ENCODE measurements at regions not wholly inside any gene's neighbourhood (a gene's known extent, or its start where the extent isn't known, plus 50 kb on each side); places are given as distances from the start of the nearest gene placed in this dataset.

DNA sequence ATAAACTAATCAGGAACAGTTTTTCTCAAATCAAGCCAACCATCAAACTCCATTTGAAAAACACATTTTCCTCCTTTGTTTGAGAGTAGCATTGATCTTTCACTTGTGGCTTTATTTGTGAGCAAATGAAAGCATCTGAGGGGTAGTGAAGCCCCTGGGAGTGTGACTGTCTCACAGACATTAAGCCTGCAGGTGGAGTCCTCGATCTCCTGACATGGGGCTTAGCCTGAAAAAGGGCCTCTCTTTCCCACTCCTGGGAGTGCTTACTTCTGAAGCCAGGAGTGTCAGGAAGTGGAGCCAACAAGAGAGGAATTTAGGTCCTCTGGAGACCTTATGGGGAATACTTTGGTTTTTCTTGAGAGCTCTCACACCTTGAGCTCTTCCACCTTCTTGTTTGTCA lies 158.2 kb upstream of the SFRP2 start:
- Histone ChIP-seq H3K9ac (ENCODE audit: insufficient read depth, low read length) (no peak overlapping the region), H3K4me2 (ENCODE audit: extremely low read depth, insufficient read depth, low read length) (no peak overlapping the region), H3K27me3 (ENCODE audit: control insufficient read depth, insufficient read depth, low read length) (no peaks in the 10 kb centered on the region), H2AFZ (ENCODE audit: low read length) (no peak overlapping the region), H3K27ac (ENCODE audit: insufficient read depth, low read length) (no peak overlapping the region), H4K20me1 (ENCODE audit: control insufficient read depth, extremely low read depth, insufficient read depth, low read length) (no peaks in the 10 kb centered on the region), H3K4me3 (replicated peaks in 1 of 4; ENCODE audit: control extremely low read depth in 1 of 4, insufficient read depth in 1 of 4, low read depth in 3 of 4, low read length in 4 of 4) (no peak overlapping the region), H3K36me3 (ENCODE audit: control insufficient read depth, insufficient read depth, low read length) (no peaks in the 10 kb centered on the region), H3K4me1 (ENCODE audit: control insufficient read depth, extremely low read depth, insufficient read depth, low read length) (no peaks in the 10 kb centered on the region), H3K9me3 (ENCODE audit: control insufficient read depth, insufficient read depth, low read depth, low read length) (no peaks in the 10 kb centered on the region), H3K79me2 (ENCODE audit: control insufficient read depth, insufficient read depth, low read length) (no peaks in the 10 kb centered on the region)
- no peak for TF ChIP-seq EZH2 (IDR thresholded peaks at IDR 0.05; ENCODE audit: low read length, missing control alignments)
- TF ChIP-seq, protein P1, sequence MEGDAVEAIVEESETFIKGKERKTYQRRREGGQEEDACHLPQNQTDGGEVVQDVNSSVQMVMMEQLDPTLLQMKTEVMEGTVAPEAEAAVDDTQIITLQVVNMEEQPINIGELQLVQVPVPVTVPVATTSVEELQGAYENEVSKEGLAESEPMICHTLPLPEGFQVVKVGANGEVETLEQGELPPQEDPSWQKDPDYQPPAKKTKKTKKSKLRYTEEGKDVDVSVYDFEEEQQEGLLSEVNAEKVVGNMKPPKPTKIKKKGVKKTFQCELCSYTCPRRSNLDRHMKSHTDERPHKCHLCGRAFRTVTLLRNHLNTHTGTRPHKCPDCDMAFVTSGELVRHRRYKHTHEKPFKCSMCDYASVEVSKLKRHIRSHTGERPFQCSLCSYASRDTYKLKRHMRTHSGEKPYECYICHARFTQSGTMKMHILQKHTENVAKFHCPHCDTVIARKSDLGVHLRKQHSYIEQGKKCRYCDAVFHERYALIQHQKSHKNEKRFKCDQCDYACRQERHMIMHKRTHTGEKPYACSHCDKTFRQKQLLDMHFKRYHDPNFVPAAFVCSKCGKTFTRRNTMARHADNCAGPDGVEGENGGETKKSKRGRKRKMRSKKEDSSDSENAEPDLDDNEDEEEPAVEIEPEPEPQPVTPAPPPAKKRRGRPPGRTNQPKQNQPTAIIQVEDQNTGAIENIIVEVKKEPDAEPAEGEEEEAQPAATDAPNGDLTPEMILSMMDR (conservative IDR thresholded peaks at IDR 0.05 in 1 of 2, IDR thresholded peaks at IDR 0.05 in 1 of 2; ENCODE audit: low read depth in 1 of 2, low read length in 2 of 2): no peak
- DNase-seq (ENCODE audit: low read depth in 2 of 2): no peak

GRCh38 chr4:153945704-153946103 lies 156.8 kb upstream of the SFRP2 start:
- DNase-seq (ENCODE audit: low read depth in 2 of 2): no peak
- Histone ChIP-seq H3K4me2 (ENCODE audit: extremely low read depth, insufficient read depth, low read length) (no peak overlapping the region), H4K20me1 (ENCODE audit: control insufficient read depth, extremely low read depth, insufficient read depth, low read length) (no peaks in the 10 kb centered on the region), H3K79me2 (ENCODE audit: control insufficient read depth, insufficient read depth, low read length) (no peaks in the 10 kb centered on the region), H3K9me3 (ENCODE audit: control insufficient read depth, insufficient read depth, low read depth, low read length) (no peaks in the 10 kb centered on the region), H3K36me3 (ENCODE audit: control insufficient read depth, insufficient read depth, low read length) (no peaks in the 10 kb centered on the region), H3K4me1 (ENCODE audit: control insufficient read depth, extremely low read depth, insufficient read depth, low read length) (no peaks in the 10 kb centered on the region), H2AFZ (ENCODE audit: low read length) (no peak overlapping the region), H3K9ac (ENCODE audit: insufficient read depth, low read length) (no peak overlapping the region), H3K4me3 (replicated peaks in 1 of 4; ENCODE audit: control extremely low read depth in 1 of 4, insufficient read depth in 1 of 4, low read depth in 3 of 4, low read length in 4 of 4) (no peak overlapping the region), H3K27ac (ENCODE audit: insufficient read depth, low read length) (no peak overlapping the region), H3K27me3 (ENCODE audit: control insufficient read depth, insufficient read depth, low read length) (no peaks in the 10 kb centered on the region)
- no peak for TF ChIP-seq EZH2 (IDR thresholded peaks at IDR 0.05; ENCODE audit: low read length, missing control alignments)
- TF ChIP-seq, protein P1 (conservative IDR thresholded peaks at IDR 0.05 in 1 of 2, IDR thresholded peaks at IDR 0.05 in 1 of 2; ENCODE audit: low read depth in 1 of 2, low read length in 2 of 2): no peak

GRCh38 chr4:153943738-153944415 lies 155.0 kb upstream of the SFRP2 start:
- Histone ChIP-seq H3K79me2 (ENCODE audit: control insufficient read depth, insufficient read depth, low read length) (no peaks in the 10 kb centered on the region), H3K9me3 (ENCODE audit: control insufficient read depth, insufficient read depth, low read depth, low read length) (no peaks in the 10 kb centered on the region), H4K20me1 (ENCODE audit: control insufficient read depth, extremely low read depth, insufficient read depth, low read length) (no peaks in the 10 kb centered on the region), H2AFZ (ENCODE audit: low read length) (no peak overlapping the region), H3K36me3 (ENCODE audit: control insufficient read depth, insufficient read depth, low read length) (no peaks in the 10 kb centered on the region), H3K9ac (ENCODE audit: insufficient read depth, low read length) (no peak overlapping the region), H3K4me1 (ENCODE audit: control insufficient read depth, extremely low read depth, insufficient read depth, low read length) (no peaks in the 10 kb centered on the region), H3K27me3 (ENCODE audit: control insufficient read depth, insufficient read depth, low read length) (no peaks in the 10 kb centered on the region), H3K27ac (ENCODE audit: insufficient read depth, low read length) (no peak overlapping the region), H3K4me2 (ENCODE audit: extremely low read depth, insufficient read depth, low read length) (no peak overlapping the region), H3K4me3 (replicated peaks in 1 of 4; ENCODE audit: control extremely low read depth in 1 of 4, insufficient read depth in 1 of 4, low read depth in 3 of 4, low read length in 4 of 4) (no peak overlapping the region)
- DNase-seq (ENCODE audit: low read depth in 2 of 2): no peak
- TF ChIP-seq, protein P1 (conservative IDR thresholded peaks at IDR 0.05 in 1 of 2, IDR thresholded peaks at IDR 0.05 in 1 of 2; ENCODE audit: low read depth in 1 of 2, low read length in 2 of 2): no peak
